IMR-90 (cell line): ENCODE measurements at regions not wholly inside any gene's neighbourhood (a gene's known extent, or its start where the extent isn't known, plus 50 kb on each side); places are given as distances from the start of the nearest gene placed in this dataset.

Experiments
- ATAC-seq: fragments of 200-7000 bp; cut with Tn5 transposase; 2 replicates; pipeline ENCODE4 v1.9.1; 2020; ENCODE audit warnings: low read depth, mild to moderate bottlenecking, moderate library complexity
- BruUV-seq: library from RNA; stranded (reverse); fragments of 400-500 nt; replicated peaks from 2 replicates; lab custom pipeline; 2021; lab: Mats Ljungman, UMichigan
- CTCF ChIA-PET: fragments of 300-600 bp; formaldehyde crosslinking; extraction: SDS; loops from one replicate; lab custom pipeline; 2021; ENCODE audit warnings: antibody characterized with exemption; lab: Yijun Ruan, JAX
- POLR2A ChIA-PET: fragments of 300-600 bp; sonication (Branson Sonifier 250); formaldehyde crosslinking; loops from one replicate; lab custom pipeline; 2022; ENCODE audit warnings: antibody characterized with exemption; ENCODE audit not compliant: unreplicated experiment; lab: Charles Lee
- DNase-seq: peaks from one replicate; pipeline ENCODE4 v3.0.0; 2013
- H2AFZ ChIP-seq: replicated peaks from 2 replicates; pipeline ENCODE3; 2013; ENCODE audit warnings: low read length, mild to moderate bottlenecking; ENCODE audit not compliant: poor library complexity
- H2AK5ac ChIP-seq: 2 replicates; pipeline ENCODE4 v1.6.1; 2013; ENCODE audit warnings: low read depth, low read length, inconsistent platforms
- H2AK9ac ChIP-seq: replicated peaks from 2 replicates; pipeline ENCODE3; 2013; ENCODE audit warnings: mild to moderate bottlenecking, low read depth, low read length, moderate library complexity; ENCODE audit not compliant: poor library complexity
- H2BK120ac ChIP-seq: 2 replicates; pipeline ENCODE4 v1.6.1; 2013; ENCODE audit warnings: low read depth, low read length, inconsistent platforms
- H2BK15ac ChIP-seq: 3 replicates; pipeline ENCODE4 v1.6.1; 2013; ENCODE audit warnings: low read depth, low read length, inconsistent platforms
- H2BK20ac ChIP-seq: 2 replicates; pipeline ENCODE4 v1.6.1; 2013; ENCODE audit warnings: low read depth, mild to moderate bottlenecking, inconsistent platforms, low read length, moderate library complexity
- H2BK5ac ChIP-seq: 2 replicates; pipeline ENCODE4 v1.6.1; 2013; ENCODE audit warnings: mild to moderate bottlenecking, low read depth, low read length, inconsistent platforms; ENCODE audit not compliant: poor library complexity, severe bottlenecking
- H3K14ac ChIP-seq: replicated peaks from 2 replicates; pipeline ENCODE4 v1.6.1; 2013; ENCODE audit warnings: low read depth, low read length, inconsistent platforms
- H3K18ac ChIP-seq: 2 replicates; pipeline ENCODE4 v1.6.1; 2013; ENCODE audit warnings: low read depth, low read length, control low read depth
- H3K23ac ChIP-seq: 2 replicates; pipeline ENCODE4 v1.6.1; 2013; ENCODE audit warnings: low read depth, low read length, inconsistent platforms
- H3K27ac ChIP-seq: 2 replicates; pipeline ENCODE4 v1.5.1; 2013; ENCODE audit warnings: mild to moderate bottlenecking, control low read depth, low read length; ENCODE audit not compliant: insufficient read depth
- H3K27me3 ChIP-seq: 2 replicates; pipeline ENCODE4 v1.6.1; 2013; ENCODE audit warnings: low read length; ENCODE audit not compliant: control insufficient read depth, insufficient read depth
- H3K36me3 ChIP-seq: 2 replicates; pipeline ENCODE4 v1.6.1; 2013; ENCODE audit warnings: low read length, mixed read lengths; ENCODE audit not compliant: control insufficient read depth, insufficient read depth
- H3K4ac ChIP-seq: 2 replicates; pipeline ENCODE4 v1.6.1; 2013; ENCODE audit warnings: low read depth, low read length, inconsistent platforms
- H3K4me1 ChIP-seq: 2 replicates; pipeline ENCODE4 v1.6.1; 2013; ENCODE audit warnings: low read length, mixed read lengths; ENCODE audit not compliant: control insufficient read depth, insufficient read depth
- H3K4me2 ChIP-seq: 2 replicates; pipeline ENCODE4 v1.6.1; 2013; ENCODE audit warnings: low read depth, mild to moderate bottlenecking, control low read depth, low read length, moderate library complexity
- H3K4me3 ChIP-seq: 2 replicates; pipeline ENCODE4 v1.5.1; 2013; ENCODE audit warnings: low read depth, mild to moderate bottlenecking, control low read depth, low read length, moderate library complexity; ENCODE audit not compliant: insufficient read depth
- H3K56ac ChIP-seq: 2 replicates; pipeline ENCODE4 v1.6.1; 2013; ENCODE audit warnings: low read length, inconsistent platforms; ENCODE audit not compliant: insufficient read depth; ENCODE audit errors: extremely low read depth
- H3K79me1 ChIP-seq, 2 experiments: 2 replicates each; pipeline ENCODE4 v1.6.1; 2013; ENCODE audit warnings: low read length in 2 of 2, inconsistent platforms in 1 of 2, low read depth in 1 of 2
- H3K9ac ChIP-seq: 2 replicates; pipeline ENCODE4 v1.6.1; 2013; ENCODE audit warnings: low read depth, low read length, control low read depth
- H3K9me1 ChIP-seq: 2 replicates; pipeline ENCODE4 v1.6.1; 2013; ENCODE audit warnings: low read length, inconsistent platforms; ENCODE audit not compliant: insufficient read depth
- H3K9me3 ChIP-seq: 2 replicates; pipeline ENCODE4 v1.6.1; 2013; ENCODE audit warnings: low read length; ENCODE audit not compliant: control insufficient read depth, insufficient read depth
- H4K20me1 ChIP-seq: 2 replicates; pipeline ENCODE4 v1.6.1; 2013; ENCODE audit warnings: low read length, inconsistent platforms; ENCODE audit not compliant: insufficient read depth
- H4K5ac ChIP-seq: 2 replicates; pipeline ENCODE4 v1.6.1; 2013; ENCODE audit warnings: mild to moderate bottlenecking, low read depth, low read length, control low read depth
- H4K8ac ChIP-seq, 2 experiments: 2 replicates each; pipeline ENCODE4 v1.6.1; 2013; ENCODE audit warnings: low read depth in 2 of 2, low read length in 2 of 2, control low read depth in 1 of 2, inconsistent platforms in 1 of 2
- H4K91ac ChIP-seq: 2 replicates; pipeline ENCODE4 v1.6.1; 2013; ENCODE audit warnings: low read depth, low read length, inconsistent platforms; ENCODE audit not compliant: insufficient read depth
- CEBPB ChIP-seq: IDR thresholded peaks from 2 replicates; pipeline ENCODE4 v1.6.1; 2012; ENCODE audit warnings: low read depth, low read length, improper control_type of control experiment
- CHD1 ChIP-seq: IDR thresholded peaks from 2 replicates; pipeline ENCODE4 v1.6.1; 2012; ENCODE audit warnings: low read depth, low read length, improper control_type of control experiment
- FOS ChIP-seq: fragments of 150-350 bp; IDR thresholded peaks from 2 replicates; pipeline ENCODE4 v1.6.1; 2016; ENCODE audit warnings: low read depth, low read length
- MXI1 ChIP-seq: IDR thresholded peaks from 2 replicates; pipeline ENCODE4 v1.6.1; 2012; ENCODE audit warnings: low read depth, mild to moderate bottlenecking, low read length, moderate library complexity, borderline replicate concordance
- NFE2L2 ChIP-seq: fragments of 150-350 bp; IDR thresholded peaks from 2 replicates; pipeline ENCODE4 v1.6.1; 2016; ENCODE audit warnings: low read depth, mild to moderate bottlenecking, low read length
- POLR2A ChIP-seq: IDR thresholded peaks from 2 replicates; pipeline ENCODE4 v1.6.1; 2012; ENCODE audit warnings: mild to moderate bottlenecking, low read depth, low read length
- RCOR1 ChIP-seq: IDR thresholded peaks from 2 replicates; pipeline ENCODE4 v1.6.1; 2012; ENCODE audit warnings: mild to moderate bottlenecking, low read length, improper control_type of control experiment; ENCODE audit not compliant: insufficient replicate concordance
- RFX5 ChIP-seq: IDR thresholded peaks from 2 replicates; pipeline ENCODE4 v1.8.0; 2012; ENCODE audit warnings: low read depth, mild to moderate bottlenecking, low read length, moderate library complexity
- SMC3 ChIP-seq: fragments of 150-350 bp; IDR thresholded peaks from 2 replicates; pipeline ENCODE4 v1.6.1; 2016; ENCODE audit warnings: low read depth, mild to moderate bottlenecking, antibody characterized with exemption, low read length, moderate library complexity
- WGBS, 2 experiments: methylation state at CpG; one replicate each; pipeline versions ENCODE4 v1.1.5 to v1.1.7; 2013; ENCODE audit warnings: missing lambda C conversion rate in 2 of 2; ENCODE audit not compliant: insufficient read length in 1 of 2; ENCODE audit errors: extremely low coverage in 2 of 2; 5-methylcytosine and 5-hydroxymethylcytosine counted together
- dilution Hi-C: fragments of 300-500 bp; cut with HindIII; formaldehyde crosslinking; loops from one replicate; pipeline ENCODE4 v1.14.3; 2018; ENCODE audit warnings: low sequenced_read_pairs; ENCODE audit not compliant: unreplicated experiment
- in situ Hi-C: fragments of 300-500 bp; cut with MboI; formaldehyde crosslinking; loops from 3 replicates; pipeline ENCODE4 v1.14.3; 2019; ENCODE audit warnings: low sequenced_read_pairs, inconsistent platforms, mixed read lengths
- intact Hi-C: fragments of 100-400 bp; cut with micrococcal nuclease; formaldehyde crosslinking; loops from 2 replicates; pipeline ENCODE4 v1.10.0; 2022
- TF ChIP-seq, protein P1 (sequence below): conservative IDR thresholded peaks from 2 replicates; pipeline ENCODE4 v1.5.1; 2012; ENCODE audit warnings: mild to moderate bottlenecking, low read depth, low read length, improper control_type of control experiment
- TF ChIP-seq, protein P2 (sequence below): fragments of 150-350 bp; IDR thresholded peaks from 2 replicates; pipeline ENCODE4 v1.6.1; 2016; ENCODE audit warnings: low read depth, mild to moderate bottlenecking, low read length, moderate library complexity, borderline replicate concordance

DNA sequence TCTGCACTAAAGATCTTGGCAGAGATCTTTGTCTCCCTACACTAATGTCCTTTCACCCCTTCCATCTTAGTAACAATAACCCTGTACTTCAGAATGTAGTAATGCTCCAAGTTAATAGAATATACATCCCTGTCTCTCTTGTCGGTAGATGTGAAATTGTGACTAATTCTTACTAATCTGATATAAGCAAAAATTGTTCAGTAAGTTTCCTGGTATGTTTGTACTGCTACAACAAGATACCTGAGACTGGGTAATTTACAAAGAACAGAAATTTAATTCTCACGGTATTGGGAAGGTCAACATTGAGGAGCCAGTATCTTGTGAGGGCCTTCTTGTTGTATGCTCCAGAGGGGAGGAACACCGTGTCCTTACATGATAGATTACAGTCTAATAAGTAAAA lies 1686.6 kb upstream of the CDH9 start:
- no peak overlapping the region for H4K91ac ChIP-seq
- no TSS peak for BruUV-seq
- no peak for ATAC-seq
- no peaks in the 10 kb centered on the region for H3K9me1 ChIP-seq
- H3K18ac ChIP-seq, result no peak overlapping the region
- H3K14ac ChIP-seq, result no peak overlapping the region
- no peaks in the 10 kb centered on the region for H3K79me1 ChIP-seq
- H2AK9ac ChIP-seq, result no peak overlapping the region
- no CpG with 5 or more reads among the region's 3 CpGs for WGBS, 2 experiments
- H2BK120ac ChIP-seq, result no peak overlapping the region
- no peak overlapping the region for H4K5ac ChIP-seq
- no peak overlapping the region for H3K4me2 ChIP-seq
- no peak overlapping the region for H3K27ac ChIP-seq
- dilution Hi-C loops, result no loop called here
- no peak overlapping the region for H2AFZ ChIP-seq
- POLR2A ChIA-PET, result no interaction called here
- no peaks in the 10 kb centered on the region for H3K27me3 ChIP-seq
- no peak overlapping the region for H3K4ac ChIP-seq
- no peak overlapping the region for H3K9ac ChIP-seq
- H2BK20ac ChIP-seq, result no peak overlapping the region
- intact Hi-C loops, result no loop called here
- no peaks in the 10 kb centered on the region for H3K4me1 ChIP-seq
- TF ChIP-seq FOS, result no peak
- no peak for TF ChIP-seq MXI1
- TF ChIP-seq CEBPB, result no peak
- no peak for TF ChIP-seq POLR2A
- TF ChIP-seq CHD1, result no peak
- TF ChIP-seq RFX5, result no peak
- TF ChIP-seq SMC3, result no peak
- no peak for TF ChIP-seq RCOR1
- TF ChIP-seq, protein P1, sequence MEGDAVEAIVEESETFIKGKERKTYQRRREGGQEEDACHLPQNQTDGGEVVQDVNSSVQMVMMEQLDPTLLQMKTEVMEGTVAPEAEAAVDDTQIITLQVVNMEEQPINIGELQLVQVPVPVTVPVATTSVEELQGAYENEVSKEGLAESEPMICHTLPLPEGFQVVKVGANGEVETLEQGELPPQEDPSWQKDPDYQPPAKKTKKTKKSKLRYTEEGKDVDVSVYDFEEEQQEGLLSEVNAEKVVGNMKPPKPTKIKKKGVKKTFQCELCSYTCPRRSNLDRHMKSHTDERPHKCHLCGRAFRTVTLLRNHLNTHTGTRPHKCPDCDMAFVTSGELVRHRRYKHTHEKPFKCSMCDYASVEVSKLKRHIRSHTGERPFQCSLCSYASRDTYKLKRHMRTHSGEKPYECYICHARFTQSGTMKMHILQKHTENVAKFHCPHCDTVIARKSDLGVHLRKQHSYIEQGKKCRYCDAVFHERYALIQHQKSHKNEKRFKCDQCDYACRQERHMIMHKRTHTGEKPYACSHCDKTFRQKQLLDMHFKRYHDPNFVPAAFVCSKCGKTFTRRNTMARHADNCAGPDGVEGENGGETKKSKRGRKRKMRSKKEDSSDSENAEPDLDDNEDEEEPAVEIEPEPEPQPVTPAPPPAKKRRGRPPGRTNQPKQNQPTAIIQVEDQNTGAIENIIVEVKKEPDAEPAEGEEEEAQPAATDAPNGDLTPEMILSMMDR, result no peak
- TF ChIP-seq, protein P2, sequence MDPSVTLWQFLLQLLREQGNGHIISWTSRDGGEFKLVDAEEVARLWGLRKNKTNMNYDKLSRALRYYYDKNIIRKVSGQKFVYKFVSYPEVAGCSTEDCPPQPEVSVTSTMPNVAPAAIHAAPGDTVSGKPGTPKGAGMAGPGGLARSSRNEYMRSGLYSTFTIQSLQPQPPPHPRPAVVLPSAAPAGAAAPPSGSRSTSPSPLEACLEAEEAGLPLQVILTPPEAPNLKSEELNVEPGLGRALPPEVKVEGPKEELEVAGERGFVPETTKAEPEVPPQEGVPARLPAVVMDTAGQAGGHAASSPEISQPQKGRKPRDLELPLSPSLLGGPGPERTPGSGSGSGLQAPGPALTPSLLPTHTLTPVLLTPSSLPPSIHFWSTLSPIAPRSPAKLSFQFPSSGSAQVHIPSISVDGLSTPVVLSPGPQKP, result no peak
- no peak for TF ChIP-seq NFE2L2
- in situ Hi-C loops, result no loop called here
- no peak overlapping the region for H3K56ac ChIP-seq
- no peak overlapping the region for H4K8ac ChIP-seq
- H2BK5ac ChIP-seq, result no peak overlapping the region
- DNase-seq, result no peak
- no peaks in the 10 kb centered on the region for H4K20me1 ChIP-seq
- H3K4me3 ChIP-seq, result no peak overlapping the region
- peaks cover 4% of the 10 kb centered on the region; the same call in 1 of the 2 replicates for H3K9me3 ChIP-seq
- CTCF ChIA-PET, result no interaction called here
- H3K36me3 ChIP-seq, result no peaks in the 10 kb centered on the region
- no peak overlapping the region for H2AK5ac ChIP-seq
- H3K23ac ChIP-seq, result no peak overlapping the region
- no peak overlapping the region for H2BK15ac ChIP-seq
